ENCODE measurements at regions not wholly inside any gene's neighbourhood (a gene's known extent, or its start where the extent isn't known, plus 50 kb on each side); places are given as distances from the start of the nearest gene placed in this dataset.
"Not testable (repeated sequence)": the region's sequence is repeated elsewhere in the genome, so short reads cannot be mapped to it uniquely, and the experiment has no call there.

GRCh38 chr1:120465900-120466299 lies 51.1 kb downstream of the NBPF8 start:
- RAD21 ChIA-PET (ENCODE audit: low non-redundant PET in 1 of 2, low total read pairs in 2 of 2, uncharacterized antibody in 2 of 2, unreplicated experiment in 2 of 2); CTCF ChIA-PET; H3K9me2 ChIP-seq (ENCODE audit: insufficient read depth); H3K4me1 ChIP-seq (ENCODE audit: control insufficient read depth in 1 of 2, insufficient read depth in 2 of 2, low read length in 2 of 2); H3K9me3 ChIP-seq (ENCODE audit: control insufficient read depth in 1 of 2, insufficient read depth in 1 of 2, low read depth in 1 of 2, low read length in 2 of 2); H2AFZ ChIP-seq (ENCODE audit: low read depth, low read length, poor library complexity, severe bottlenecking); H4K20me1 ChIP-seq (ENCODE audit: insufficient read depth); POLR2A ChIA-PET; intact Hi-C loops (cut with micrococcal nuclease); BruUV-seq (replicated peaks); H3K36me3 ChIP-seq (ENCODE audit: control insufficient read depth in 1 of 2, insufficient read depth in 2 of 2, low read length in 2 of 2); DNase-seq (ENCODE audit: low read depth, low spot score); H3K79me2 ChIP-seq (ENCODE audit: insufficient read depth, low read length); H3K27me3 ChIP-seq (ENCODE audit: insufficient read depth, low read length); H3K27ac ChIP-seq (ENCODE audit: low read depth, low read length); H3K4me2 ChIP-seq (ENCODE audit: low read length); H3K9ac ChIP-seq (ENCODE audit: low read length); ATAC-seq; H3K4me3 ChIP-seq (replicated peaks in 1 of 2; ENCODE audit: low read depth in 1 of 2, low read length in 2 of 2): not testable (repeated sequence)

DNA sequence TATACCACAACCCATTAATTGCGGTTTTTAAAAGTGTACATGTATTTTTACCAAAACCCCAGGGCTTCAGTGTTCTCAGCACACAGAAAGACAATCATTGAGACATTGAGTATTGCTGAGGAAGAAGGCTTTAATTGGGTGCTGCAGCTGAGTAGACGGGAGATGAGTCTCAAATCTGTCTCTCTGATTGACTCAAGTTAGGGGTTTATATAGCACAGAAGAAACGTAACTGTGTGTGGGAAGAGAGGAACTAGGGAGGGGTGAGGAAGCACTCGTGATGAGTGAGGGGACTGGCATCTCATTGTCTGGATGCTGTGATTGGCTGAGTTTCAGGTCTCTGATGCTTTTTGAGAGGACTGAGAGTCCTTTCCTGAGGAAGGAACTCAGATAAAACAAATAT lies 62.8 kb downstream of the NBPF8 start:
- RAD21 ChIA-PET (ENCODE audit: low non-redundant PET in 1 of 2, low total read pairs in 2 of 2, uncharacterized antibody in 2 of 2, unreplicated experiment in 2 of 2); BruUV-seq (replicated peaks): not testable (repeated sequence)

DNA sequence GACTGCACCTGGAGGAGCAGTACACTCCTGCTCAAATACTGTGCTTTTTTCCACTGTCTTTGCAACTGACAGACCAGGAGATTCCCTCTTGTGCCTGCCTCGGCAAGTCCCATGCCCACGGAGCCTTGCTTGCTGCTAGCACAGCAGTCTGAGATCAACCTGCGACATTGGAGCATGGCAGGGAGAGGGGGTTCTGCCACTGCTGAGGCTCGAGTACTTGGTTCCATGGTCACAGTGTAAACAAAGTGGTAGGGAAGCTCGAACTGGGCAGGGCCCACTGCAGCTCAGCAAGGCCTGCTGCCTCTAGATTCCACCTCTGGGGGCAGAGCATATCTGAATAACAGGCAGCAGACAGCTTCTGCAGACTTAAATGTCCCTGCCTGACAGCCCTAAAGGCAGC lies 63.6 kb downstream of the NBPF8 start:
- H3K9ac ChIP-seq (ENCODE audit: low read length); H3K27ac ChIP-seq (ENCODE audit: low read depth, low read length); H4K20me1 ChIP-seq (ENCODE audit: insufficient read depth); H3K36me3 ChIP-seq (ENCODE audit: control insufficient read depth in 1 of 2, insufficient read depth in 2 of 2, low read length in 2 of 2); intact Hi-C loops (cut with micrococcal nuclease); BruUV-seq (replicated peaks); CTCF ChIA-PET; ATAC-seq; DNase-seq (ENCODE audit: low read depth, low spot score); H3K27me3 ChIP-seq (ENCODE audit: insufficient read depth, low read length); POLR2A ChIA-PET; H3K4me2 ChIP-seq (ENCODE audit: low read length); H3K4me1 ChIP-seq (ENCODE audit: control insufficient read depth in 1 of 2, insufficient read depth in 2 of 2, low read length in 2 of 2); H3K9me2 ChIP-seq (ENCODE audit: insufficient read depth); H2AFZ ChIP-seq (ENCODE audit: low read depth, low read length, poor library complexity, severe bottlenecking); H3K79me2 ChIP-seq (ENCODE audit: insufficient read depth, low read length); H3K9me3 ChIP-seq (ENCODE audit: control insufficient read depth in 1 of 2, insufficient read depth in 1 of 2, low read depth in 1 of 2, low read length in 2 of 2); H3K4me3 ChIP-seq (replicated peaks in 1 of 2; ENCODE audit: low read depth in 1 of 2, low read length in 2 of 2); RAD21 ChIA-PET (ENCODE audit: low non-redundant PET in 1 of 2, low total read pairs in 2 of 2, uncharacterized antibody in 2 of 2, unreplicated experiment in 2 of 2): not testable (repeated sequence)

More for the DNA sequence above, 62.8 kb downstream of the NBPF8 start:
- H3K4me1 ChIP-seq (ENCODE audit: control insufficient read depth in 1 of 2, insufficient read depth in 2 of 2, low read length in 2 of 2); H3K27me3 ChIP-seq (ENCODE audit: insufficient read depth, low read length); H3K79me2 ChIP-seq (ENCODE audit: insufficient read depth, low read length); H4K20me1 ChIP-seq (ENCODE audit: insufficient read depth); POLR2A ChIA-PET; H3K4me3 ChIP-seq (replicated peaks in 1 of 2; ENCODE audit: low read depth in 1 of 2, low read length in 2 of 2); ATAC-seq; DNase-seq (ENCODE audit: low read depth, low spot score); intact Hi-C loops (cut with micrococcal nuclease); CTCF ChIA-PET; H2AFZ ChIP-seq (ENCODE audit: low read depth, low read length, poor library complexity, severe bottlenecking); H3K36me3 ChIP-seq (ENCODE audit: control insufficient read depth in 1 of 2, insufficient read depth in 2 of 2, low read length in 2 of 2); H3K9ac ChIP-seq (ENCODE audit: low read length); H3K9me2 ChIP-seq (ENCODE audit: insufficient read depth); H3K27ac ChIP-seq (ENCODE audit: low read depth, low read length); H3K4me2 ChIP-seq (ENCODE audit: low read length); H3K9me3 ChIP-seq (ENCODE audit: control insufficient read depth in 1 of 2, insufficient read depth in 1 of 2, low read depth in 1 of 2, low read length in 2 of 2): not testable (repeated sequence)

- intact Hi-C loops (cut with micrococcal nuclease); H3K9ac ChIP-seq (ENCODE audit: low read length); ATAC-seq; CTCF ChIA-PET; H3K36me3 ChIP-seq (ENCODE audit: control insufficient read depth in 1 of 2, insufficient read depth in 2 of 2, low read length in 2 of 2); H3K9me2 ChIP-seq (ENCODE audit: insufficient read depth); H3K4me1 ChIP-seq (ENCODE audit: control insufficient read depth in 1 of 2, insufficient read depth in 2 of 2, low read length in 2 of 2); H2AFZ ChIP-seq (ENCODE audit: low read depth, low read length, poor library complexity, severe bottlenecking); H3K79me2 ChIP-seq (ENCODE audit: insufficient read depth, low read length); H3K27ac ChIP-seq (ENCODE audit: low read depth, low read length); H3K27me3 ChIP-seq (ENCODE audit: insufficient read depth, low read length); RAD21 ChIA-PET (ENCODE audit: low non-redundant PET in 1 of 2, low total read pairs in 2 of 2, uncharacterized antibody in 2 of 2, unreplicated experiment in 2 of 2); POLR2A ChIA-PET; H3K4me2 ChIP-seq (ENCODE audit: low read length); DNase-seq (ENCODE audit: low read depth, low spot score); BruUV-seq (replicated peaks); H3K9me3 ChIP-seq (ENCODE audit: control insufficient read depth in 1 of 2, insufficient read depth in 1 of 2, low read depth in 1 of 2, low read length in 2 of 2); H4K20me1 ChIP-seq (ENCODE audit: insufficient read depth); H3K4me3 ChIP-seq (replicated peaks in 1 of 2; ENCODE audit: low read depth in 1 of 2, low read length in 2 of 2): not testable (repeated sequence)
These were observed 72.7 kb downstream of the NBPF8 start for GRCh38 chr1:120487542-120487941.

GRCh38 chr1:120489217-120489616 lies 74.4 kb downstream of the NBPF8 start:
- H3K4me1 ChIP-seq (ENCODE audit: control insufficient read depth in 1 of 2, insufficient read depth in 2 of 2, low read length in 2 of 2); POLR2A ChIA-PET; DNase-seq (ENCODE audit: low read depth, low spot score); BruUV-seq (replicated peaks); H3K27ac ChIP-seq (ENCODE audit: low read depth, low read length); H2AFZ ChIP-seq (ENCODE audit: low read depth, low read length, poor library complexity, severe bottlenecking); H3K9me2 ChIP-seq (ENCODE audit: insufficient read depth); H3K4me3 ChIP-seq (replicated peaks in 1 of 2; ENCODE audit: low read depth in 1 of 2, low read length in 2 of 2); H4K20me1 ChIP-seq (ENCODE audit: insufficient read depth); ATAC-seq; H3K79me2 ChIP-seq (ENCODE audit: insufficient read depth, low read length); H3K9ac ChIP-seq (ENCODE audit: low read length); H3K9me3 ChIP-seq (ENCODE audit: control insufficient read depth in 1 of 2, insufficient read depth in 1 of 2, low read depth in 1 of 2, low read length in 2 of 2); intact Hi-C loops (cut with micrococcal nuclease); H3K4me2 ChIP-seq (ENCODE audit: low read length); H3K36me3 ChIP-seq (ENCODE audit: control insufficient read depth in 1 of 2, insufficient read depth in 2 of 2, low read length in 2 of 2); H3K27me3 ChIP-seq (ENCODE audit: insufficient read depth, low read length); CTCF ChIA-PET; RAD21 ChIA-PET (ENCODE audit: low non-redundant PET in 1 of 2, low total read pairs in 2 of 2, uncharacterized antibody in 2 of 2, unreplicated experiment in 2 of 2): not testable (repeated sequence)

Measured in HCT116 (cell line).